Pons (tissue), 1 donor: ENCODE measurements at regions not wholly inside any gene's neighbourhood (a gene's known extent, or its start where the extent isn't known, plus 50 kb on each side); places are given as distances from the start of the nearest gene placed in this dataset.

Source experiments
- DNase-seq: peaks from one replicate; pipeline ENCODE4 v3.0.0-alpha.2; 2016; ENCODE audit warnings: low spot score

- no peak for DNase-seq
These were observed 97.2 kb downstream of the TRIM36 start for GRCh38 chr5:115072266-115073064.

GRCh38 chr5:115070737-115071136, 99.0 kb downstream of the TRIM36 start:
- DNase-seq = no peak

GRCh38 chr5:115069087-115069968, 100.4 kb downstream of the TRIM36 start:
- DNase-seq = peak; percentile 83

GRCh38 chr5:115068239-115069086, 101.2 kb downstream of the TRIM36 start:
- DNase-seq = no peak

- DNase-seq = no peak
These were observed 105.3 kb downstream of the TRIM36 start for GRCh38 chr5:115064380-115064779.

- no peak for DNase-seq
These were observed 115.2 kb downstream of the TRIM36 start for GRCh38 chr5:115054387-115054951.

- DNase-seq = no peak
These were observed 116.8 kb downstream of the TRIM36 start for GRCh38 chr5:115052948-115053347.

- DNase-seq = no peak
These were observed 118.8 kb downstream of the TRIM36 start for GRCh38 chr5:115050866-115051265.

GRCh38 chr5:115033861-115034260, 135.8 kb downstream of the TRIM36 start:
- DNase-seq = peak; percentile 37

- no peak for DNase-seq
These were observed 141.2 kb downstream of the TRIM36 start for GRCh38 chr5:115028557-115028956.

- no peak for DNase-seq
These were observed 144.8 kb downstream of the TRIM36 start for GRCh38 chr5:115024922-115025321.

- DNase-seq = no peak
These were observed 147.4 kb downstream of the TRIM36 start for GRCh38 chr5:115022303-115022702.

GRCh38 chr5:115016646-115017045, 153.1 kb downstream of the TRIM36 start:
- no peak for DNase-seq

- DNase-seq = no peak
These were observed 170.5 kb downstream of the TRIM36 start for GRCh38 chr5:114999176-114999575.

- DNase-seq = no peak
These were observed 180.2 kb downstream of the TRIM36 start for GRCh38 chr5:114989512-114989911.

- DNase-seq = peak; percentile 86
These were observed 181.6 kb downstream of the TRIM36 start for GRCh38 chr5:114988096-114988495.

- no peak for DNase-seq
These were observed 184.9 kb downstream of the TRIM36 start for GRCh38 chr5:114984796-114985195.

- DNase-seq = no peak
These were observed 188.6 kb downstream of the TRIM36 start for GRCh38 chr5:114981111-114981510.

GRCh38 chr5:114977979-114978573, 191.6 kb downstream of the TRIM36 start:
- no peak for DNase-seq

GRCh38 chr5:114969482-114969881, 200.2 kb downstream of the TRIM36 start:
- no peak for DNase-seq

- no peak for DNase-seq
These were observed 212.3 kb downstream of the TRIM36 start for GRCh38 chr5:114957384-114957783.
